IPS DF 6.9 (cell line): ENCODE measurements at regions not wholly inside any gene's neighbourhood (a gene's known extent, or its start where the extent isn't known, plus 50 kb on each side); places are given as distances from the start of the nearest gene placed in this dataset.

Experiments used
- DNase-seq: peaks from one replicate; pipeline ENCODE4 v3.0.0-alpha.2; 2013; ENCODE audit warnings: low read depth, low spot score
- H3K27ac ChIP-seq: one replicate; pipeline ENCODE4 v1.5.1; 2013; ENCODE audit warnings: low read length, control low read depth
- H3K27me3 ChIP-seq: 2 replicates; pipeline ENCODE4 v1.6.1; 2013; ENCODE audit warnings: mild to moderate bottlenecking, low read length; ENCODE audit not compliant: control insufficient read depth, insufficient read depth
- H3K36me3 ChIP-seq: 2 replicates; pipeline ENCODE4 v1.6.1; 2013; ENCODE audit warnings: low read length; ENCODE audit not compliant: control insufficient read depth, insufficient read depth
- H3K4me1 ChIP-seq: 2 replicates; pipeline ENCODE4 v1.6.1; 2013; ENCODE audit warnings: low read length; ENCODE audit not compliant: control insufficient read depth, insufficient read depth
- H3K4me3 ChIP-seq: 2 replicates; pipeline ENCODE4 v1.5.1; 2013; ENCODE audit warnings: mild to moderate bottlenecking, low read length
- H3K9me3 ChIP-seq: 2 replicates; pipeline ENCODE4 v1.6.1; 2013; ENCODE audit warnings: low read length, inconsistent platforms; ENCODE audit not compliant: control insufficient read depth, insufficient read depth
- WGBS: extraction: QIAGEN DNeasy Blood & Tissue Kit; methylation state at CpG from one replicate; pipeline ENCODE4 v1.1.7; 2013; ENCODE audit warnings: mixed read lengths, missing lambda C conversion rate; ENCODE audit not compliant: insufficient read length, insufficient coverage; 5-methylcytosine and 5-hydroxymethylcytosine counted together

DNA sequence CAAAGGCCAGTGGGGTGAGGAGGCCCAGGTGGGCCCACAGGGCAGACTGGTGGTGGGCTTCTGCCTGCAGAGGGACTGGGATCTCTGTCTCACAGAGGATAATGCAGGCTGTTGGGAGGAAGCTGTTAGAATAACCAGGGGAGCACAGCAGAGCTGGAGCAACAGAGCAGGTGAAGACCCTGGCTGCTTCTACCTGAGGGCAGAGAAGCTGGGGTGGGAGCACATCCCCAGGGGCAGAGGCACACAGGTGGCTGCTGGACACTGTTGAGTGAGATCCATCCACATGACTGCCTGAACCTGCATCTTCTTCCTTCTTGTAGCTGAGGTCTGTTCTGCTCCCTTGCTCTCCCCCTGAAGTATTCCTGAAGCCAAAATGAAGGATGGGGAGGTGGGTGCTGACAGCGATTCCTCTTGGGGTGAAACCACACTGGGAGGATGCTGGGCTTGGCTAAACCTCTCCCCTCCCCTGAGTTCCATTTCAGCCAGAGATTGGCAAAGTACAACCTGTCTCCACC lies 1725.0 kb downstream of the TP53TG3F start:
- Histone ChIP-seq H3K9me3 (peaks cover 49% of the 10 kb centered on the region), H3K4me1 (no peaks in the 10 kb centered on the region; the same call in 1 of the 2 replicates), H3K4me3 (no peak overlapping the region), H3K27me3 (no peaks in the 10 kb centered on the region), H3K27ac (no peak overlapping the region), H3K36me3 (no peaks in the 10 kb centered on the region)
- WGBS = no CpG with 5 or more reads among the region's 1 CpG
- no peak for DNase-seq

DNA sequence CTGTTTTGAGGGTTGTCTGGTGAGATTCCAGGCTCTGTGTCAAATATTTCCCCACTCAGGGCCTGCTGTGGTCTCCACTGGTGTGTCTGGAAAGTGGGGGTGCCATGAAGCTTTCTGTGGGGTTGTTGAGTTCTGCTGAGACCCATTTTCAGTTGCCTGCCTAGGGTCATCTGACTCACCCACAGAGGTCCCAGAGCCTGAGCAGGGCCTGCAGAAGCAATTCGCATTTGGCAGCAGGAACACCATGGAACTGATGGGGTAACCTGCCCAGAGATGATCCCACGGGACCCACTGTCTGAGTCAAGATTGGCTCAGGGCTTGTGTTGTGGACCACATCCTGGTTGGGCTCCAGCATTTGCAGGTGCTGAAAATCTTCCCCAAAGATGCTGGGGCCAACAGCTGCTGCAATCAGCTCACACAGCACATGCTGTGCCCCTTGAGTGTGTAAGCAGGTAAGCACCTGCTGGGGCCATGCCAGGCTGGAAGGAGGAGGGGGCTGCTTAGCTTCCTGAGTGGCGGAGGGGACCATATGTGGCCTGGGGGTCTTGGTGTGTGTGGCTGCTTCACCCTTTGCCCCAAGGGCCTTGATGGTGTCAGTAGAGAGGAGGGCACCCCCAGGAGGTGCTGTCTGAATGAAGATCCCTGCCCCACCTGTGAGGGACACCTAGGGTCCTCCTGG lies 1726.1 kb downstream of the TP53TG3F start:
- no CpG with 5 or more reads among the region's 3 CpGs for WGBS
- Histone ChIP-seq H3K4me3 (no peak overlapping the region), H3K27me3 (no peaks in the 10 kb centered on the region), H3K27ac (no peak overlapping the region), H3K9me3 (peaks cover 49% of the 10 kb centered on the region), H3K4me1 (no peaks in the 10 kb centered on the region; the same call in 1 of the 2 replicates), H3K36me3 (no peaks in the 10 kb centered on the region)
- DNase-seq = no peak

DNA sequence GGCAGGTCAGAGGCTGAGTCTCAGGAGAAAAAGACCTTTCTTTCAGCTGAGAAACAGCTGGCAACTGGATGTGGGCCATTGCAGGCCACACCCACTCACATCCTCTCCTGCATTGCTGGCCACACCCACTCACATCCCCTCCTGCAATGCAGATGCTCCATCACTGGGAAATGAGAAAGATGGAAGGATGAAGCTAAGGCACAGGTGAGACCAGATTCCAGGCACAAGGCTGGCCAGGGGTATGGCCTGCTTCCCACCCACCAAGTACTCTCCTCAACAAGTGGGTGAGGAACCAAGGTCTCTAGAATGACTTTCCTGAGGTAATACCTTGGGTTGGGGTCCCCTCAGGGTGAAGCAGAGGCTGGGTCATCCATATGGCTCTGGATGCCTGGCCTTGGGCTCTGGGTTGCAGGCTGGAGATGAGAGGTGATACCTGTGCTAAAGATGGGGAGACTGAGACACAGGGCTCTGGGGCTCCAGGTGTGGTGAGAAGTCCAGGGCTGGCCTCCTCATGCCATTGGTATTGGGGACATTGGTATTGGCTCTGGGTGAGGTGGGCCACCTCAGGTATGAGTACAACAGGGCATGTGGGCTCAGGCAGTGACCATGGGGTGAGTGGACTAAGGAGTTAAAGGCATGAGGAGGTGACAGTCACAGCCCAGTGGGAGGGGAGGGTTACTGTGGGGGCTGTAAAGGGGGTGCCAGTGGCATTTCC lies 1726.8 kb downstream of the TP53TG3F start:
- H3K36me3 ChIP-seq = no peaks in the 10 kb centered on the region
- peaks cover 45% of the 10 kb centered on the region for H3K9me3 ChIP-seq
- H3K27me3 ChIP-seq = no peaks in the 10 kb centered on the region
- no peaks in the 10 kb centered on the region; the same call in 1 of the 2 replicates for H3K4me1 ChIP-seq
- H3K27ac ChIP-seq = no peak overlapping the region
- no peak for DNase-seq
- H3K4me3 ChIP-seq = no peak overlapping the region

DNA sequence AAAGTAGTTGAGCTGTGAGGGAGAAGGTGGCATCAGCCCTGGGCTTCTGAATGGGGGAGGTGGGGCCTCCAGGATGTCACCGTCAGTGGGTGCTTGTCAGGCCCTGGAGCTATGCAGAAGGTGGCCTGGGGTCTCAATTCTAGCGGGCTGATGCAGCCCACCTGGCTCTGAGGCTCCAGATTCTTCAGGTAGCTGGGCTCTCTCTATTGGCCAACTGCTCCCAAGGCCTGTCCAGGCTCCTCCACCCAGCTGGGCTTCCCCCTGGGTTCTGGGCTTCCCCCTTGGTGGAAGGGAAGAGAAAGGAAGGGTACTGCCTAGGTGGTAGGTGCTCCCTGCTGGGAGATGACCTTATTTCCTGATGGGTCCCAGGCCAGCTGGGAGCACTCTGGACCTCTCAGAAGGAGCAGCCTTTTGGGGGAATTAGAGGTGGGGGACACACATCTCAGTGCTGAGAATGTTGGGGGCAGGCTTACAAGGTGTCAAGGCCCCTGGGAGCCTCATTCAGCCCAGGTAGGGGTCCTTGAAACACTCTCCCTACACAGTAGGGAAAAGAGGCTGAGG lies 1728.3 kb downstream of the TP53TG3F start:
- Histone ChIP-seq H3K9me3 (peaks cover 35% of the 10 kb centered on the region), H3K4me3 (no peak overlapping the region), H3K27me3 (no peaks in the 10 kb centered on the region), H3K36me3 (no peaks in the 10 kb centered on the region), H3K27ac (no peak overlapping the region), H3K4me1 (no peaks in the 10 kb centered on the region; the same call in 1 of the 2 replicates)
- DNase-seq = no peak
- WGBS = no CpG with 5 or more reads among the region's 2 CpGs

DNA sequence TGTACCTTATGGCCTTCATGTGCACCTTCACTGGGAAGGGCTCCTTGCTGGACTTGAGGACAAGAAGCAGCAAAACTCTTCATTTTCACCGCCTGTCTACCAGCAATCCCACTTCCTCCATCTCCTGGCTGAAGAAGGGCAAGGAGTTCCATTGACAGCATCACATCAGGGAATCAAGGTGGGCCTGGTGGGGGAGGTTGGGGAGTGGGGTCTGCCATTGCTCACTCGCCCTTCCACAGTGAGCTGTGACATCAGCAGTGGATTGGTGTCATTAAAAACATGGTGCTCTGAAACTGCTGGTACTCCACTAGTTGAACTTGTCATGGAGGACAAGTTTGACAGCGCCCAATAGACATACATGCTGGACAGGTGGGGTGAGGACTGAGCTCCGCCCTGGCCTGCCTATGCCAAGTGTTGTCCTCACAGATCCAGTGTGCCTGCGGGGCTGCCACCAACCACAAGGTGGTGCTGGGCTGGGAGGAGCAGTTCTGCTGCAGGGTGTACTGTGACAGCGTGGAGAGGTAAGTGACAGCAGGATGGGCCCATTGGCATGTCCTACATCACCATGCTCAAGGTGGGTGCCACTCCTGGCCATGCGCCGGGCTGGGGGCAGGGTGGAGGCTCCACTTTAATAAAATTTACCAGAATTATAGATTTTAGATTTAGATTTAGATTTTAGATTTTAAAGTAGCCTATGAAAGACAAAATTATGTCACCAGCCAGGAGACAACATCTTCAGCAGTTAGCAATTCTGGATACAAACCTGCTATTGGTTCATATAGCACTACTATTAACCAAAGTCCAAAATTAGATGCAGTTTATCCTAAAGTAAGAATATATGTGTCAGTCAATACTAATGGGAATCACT lies 1729.1 kb downstream of the TP53TG3F start:
- WGBS = no CpG with 5 or more reads among the region's 8 CpGs
- H3K9me3 ChIP-seq = peaks cover 30% of the 10 kb centered on the region
- no peaks in the 10 kb centered on the region for H3K36me3 ChIP-seq
- no peak for DNase-seq
- no peak overlapping the region for H3K4me3 ChIP-seq
- H3K27me3 ChIP-seq = no peaks in the 10 kb centered on the region
- H3K4me1 ChIP-seq = no peaks in the 10 kb centered on the region
- H3K27ac ChIP-seq = no peak overlapping the region

DNA sequence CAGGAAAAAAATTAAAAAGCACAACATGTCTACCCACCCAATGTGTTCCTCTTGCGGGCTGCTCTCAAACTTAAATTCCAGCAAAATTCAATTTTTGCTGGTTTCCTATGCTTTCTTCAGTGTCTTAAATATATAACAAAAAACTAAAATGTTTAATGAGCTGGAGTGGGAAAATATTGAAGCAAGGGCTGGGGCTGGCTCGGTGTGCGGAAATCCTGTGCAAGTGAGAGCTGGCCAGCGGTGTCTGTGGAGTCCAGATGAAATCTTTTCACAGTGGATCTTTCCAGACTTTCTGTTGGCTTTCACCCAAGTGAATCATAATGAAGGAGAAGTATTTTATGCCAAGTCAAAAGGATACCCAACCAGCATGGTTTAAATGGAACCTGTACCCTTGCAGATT lies 1733.6 kb downstream of the TP53TG3F start:
- no CpG with 5 or more reads among the region's 4 CpGs for WGBS
- Histone ChIP-seq H3K4me3 (no peak overlapping the region), H3K27ac (no peak overlapping the region), H3K4me1 (no peaks in the 10 kb centered on the region), H3K27me3 (no peaks in the 10 kb centered on the region), H3K36me3 (no peaks in the 10 kb centered on the region), H3K9me3 (peaks cover 17% of the 10 kb centered on the region)
- DNase-seq = no peak

DNA sequence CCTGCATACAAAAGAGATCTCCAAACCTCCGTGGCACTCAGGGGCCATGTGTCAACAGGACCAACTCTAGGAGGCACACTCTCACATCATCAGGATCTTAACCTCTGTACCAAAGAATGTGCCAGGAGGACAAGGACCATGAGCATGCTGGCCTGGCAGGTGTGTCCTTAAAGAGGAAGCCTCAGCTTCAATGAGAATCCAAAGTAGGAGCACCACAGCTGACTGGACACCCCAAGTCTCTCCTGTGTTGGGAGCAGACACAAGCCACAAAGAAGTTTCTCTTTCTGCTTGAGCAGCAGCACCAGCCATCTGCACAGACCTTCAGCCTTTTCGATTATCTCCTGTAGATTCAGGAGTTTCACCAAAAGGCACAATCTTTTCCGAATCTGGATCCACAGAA lies 1734.5 kb downstream of the TP53TG3F start:
- Histone ChIP-seq H3K4me1 (no peaks in the 10 kb centered on the region), H3K9me3 (peaks cover 15% of the 10 kb centered on the region), H3K27ac (no peak overlapping the region), H3K4me3 (no peak overlapping the region), H3K36me3 (no peaks in the 10 kb centered on the region), H3K27me3 (no peaks in the 10 kb centered on the region)
- no CpG with 5 or more reads among the region's 3 CpGs for WGBS
- no peak for DNase-seq

DNA sequence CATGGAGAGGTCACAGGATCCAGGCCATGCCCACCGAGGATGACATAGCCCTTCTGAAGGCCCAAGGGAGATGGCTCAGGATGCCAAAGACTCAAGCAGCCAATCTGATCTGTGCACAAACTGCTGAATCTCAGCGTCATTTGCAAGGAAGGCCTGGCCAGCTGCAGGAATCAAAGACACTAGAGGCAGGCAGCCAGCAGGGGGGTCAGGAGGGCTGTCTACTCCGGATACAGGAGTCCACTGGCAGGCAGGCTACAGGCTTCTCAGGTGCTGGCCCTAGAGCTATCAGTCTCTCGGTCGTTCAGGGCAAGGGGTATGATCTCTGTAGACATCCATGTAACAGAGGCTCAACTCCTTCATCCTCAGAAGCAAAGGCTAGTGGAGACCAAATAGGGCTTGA lies 1735.3 kb downstream of the TP53TG3F start:
- no peaks in the 10 kb centered on the region for H3K27me3 ChIP-seq
- H3K9me3 ChIP-seq = peaks cover 15% of the 10 kb centered on the region

DNA sequence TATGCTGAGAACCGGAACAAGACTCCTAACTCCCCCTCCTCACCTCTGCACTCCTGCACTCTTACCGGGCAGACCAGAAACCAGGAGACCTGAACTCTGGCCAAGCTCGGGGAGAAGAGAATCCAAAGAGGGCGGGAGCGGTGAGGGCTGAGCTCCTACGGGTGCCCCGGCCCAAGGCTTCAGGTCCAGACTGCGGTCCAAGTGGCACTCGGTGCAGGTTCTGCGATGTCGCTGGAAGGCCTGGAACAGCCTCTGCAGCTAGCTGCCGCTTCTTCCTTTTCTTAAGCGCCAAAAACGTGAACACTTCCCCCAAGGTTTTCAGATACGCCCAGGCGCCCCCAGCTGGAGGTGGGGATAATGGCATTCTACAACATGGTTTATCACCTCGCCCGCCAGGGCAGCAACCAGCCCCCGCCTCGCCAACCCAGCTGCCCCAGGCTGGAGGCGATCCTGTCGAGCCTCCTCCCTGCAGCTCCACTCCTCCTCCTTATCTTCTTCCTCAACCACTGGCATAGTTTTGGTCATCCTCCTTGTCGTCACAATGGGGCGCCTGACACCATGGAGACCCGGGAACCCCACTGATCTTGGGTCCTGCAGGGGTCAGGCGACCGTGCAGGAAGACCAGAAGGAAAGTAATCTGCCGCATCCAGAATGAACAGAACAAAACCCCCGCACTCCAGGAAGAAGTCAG lies 1735.9 kb downstream of the TP53TG3F start:
- no peak overlapping the region for H3K27ac ChIP-seq
- no peaks in the 10 kb centered on the region for H3K4me1 ChIP-seq
- H3K4me3 ChIP-seq = no peak overlapping the region
- H3K36me3 ChIP-seq = no peaks in the 10 kb centered on the region
- no peaks in the 10 kb centered on the region for H3K27me3 ChIP-seq
- WGBS = no CpG with 5 or more reads among the region's 29 CpGs
- DNase-seq = no peak
- H3K9me3 ChIP-seq = peaks cover 15% of the 10 kb centered on the region

More for the DNA sequence above, 1735.3 kb downstream of the TP53TG3F start:
- Histone ChIP-seq H3K36me3 (no peaks in the 10 kb centered on the region), H3K4me3 (no peak overlapping the region), H3K4me1 (no peaks in the 10 kb centered on the region), H3K27ac (no peak overlapping the region)
- WGBS = no CpG with 5 or more reads among the region's 5 CpGs
- DNase-seq = no peak

DNA sequence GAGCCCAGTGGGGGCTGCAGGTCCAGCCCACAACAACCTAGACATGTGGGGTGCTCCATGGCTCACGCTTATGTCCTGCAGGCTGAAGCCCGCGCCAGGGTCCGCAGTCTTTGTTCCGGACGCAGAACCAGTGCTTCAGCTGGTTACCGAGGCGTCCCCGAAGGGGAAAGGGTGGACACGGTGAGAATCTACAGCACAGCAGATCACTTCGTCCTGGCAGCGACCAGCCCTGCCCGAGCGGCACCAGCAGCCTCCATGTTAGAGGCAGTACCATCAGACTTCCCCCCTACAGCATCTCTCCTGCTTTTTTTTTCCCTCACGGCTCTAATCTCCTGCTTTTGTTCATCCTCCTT lies 1736.4 kb downstream of the TP53TG3F start:
- no peaks in the 10 kb centered on the region for H3K27me3 ChIP-seq
- H3K27ac ChIP-seq = no peak overlapping the region
- no peak for DNase-seq
- H3K4me1 ChIP-seq = no peaks in the 10 kb centered on the region
- no peaks in the 10 kb centered on the region for H3K36me3 ChIP-seq
- peaks cover 15% of the 10 kb centered on the region for H3K9me3 ChIP-seq
- WGBS = no CpG with 5 or more reads among the region's 15 CpGs
- no peak overlapping the region for H3K4me3 ChIP-seq
